ENCODE measurements at regions not wholly inside any gene's neighbourhood (a gene's known extent, or its start where the extent isn't known, plus 50 kb on each side); places are given as distances from the start of the nearest gene placed in this dataset.

GRCh38 chr1:104804147-104804546, 1054.4 kb downstream of the AMY1C start:
- WGBS, 2 donors: 75% methylated on average over 2 of the region's 2 CpGs
- Histone ChIP-seq H3K27ac (no peak overlapping the region), H3K4me1 (no peaks in the 10 kb centered on the region), H3K4me3 (no peak overlapping the region), H3K27me3 (no peaks in the 10 kb centered on the region), H3K9me3 (no peaks in the 10 kb centered on the region), H3K36me3 (ENCODE audit: low read depth, missing control alignments) (no peaks in the 10 kb centered on the region)
- intact Hi-C loops (cut with DNase I; ENCODE audit: low total_unique reads): no loop called here
- no peak for TF ChIP-seq POLR2A (IDR thresholded peaks at IDR 0.05)
- TF ChIP-seq, protein P1, sequence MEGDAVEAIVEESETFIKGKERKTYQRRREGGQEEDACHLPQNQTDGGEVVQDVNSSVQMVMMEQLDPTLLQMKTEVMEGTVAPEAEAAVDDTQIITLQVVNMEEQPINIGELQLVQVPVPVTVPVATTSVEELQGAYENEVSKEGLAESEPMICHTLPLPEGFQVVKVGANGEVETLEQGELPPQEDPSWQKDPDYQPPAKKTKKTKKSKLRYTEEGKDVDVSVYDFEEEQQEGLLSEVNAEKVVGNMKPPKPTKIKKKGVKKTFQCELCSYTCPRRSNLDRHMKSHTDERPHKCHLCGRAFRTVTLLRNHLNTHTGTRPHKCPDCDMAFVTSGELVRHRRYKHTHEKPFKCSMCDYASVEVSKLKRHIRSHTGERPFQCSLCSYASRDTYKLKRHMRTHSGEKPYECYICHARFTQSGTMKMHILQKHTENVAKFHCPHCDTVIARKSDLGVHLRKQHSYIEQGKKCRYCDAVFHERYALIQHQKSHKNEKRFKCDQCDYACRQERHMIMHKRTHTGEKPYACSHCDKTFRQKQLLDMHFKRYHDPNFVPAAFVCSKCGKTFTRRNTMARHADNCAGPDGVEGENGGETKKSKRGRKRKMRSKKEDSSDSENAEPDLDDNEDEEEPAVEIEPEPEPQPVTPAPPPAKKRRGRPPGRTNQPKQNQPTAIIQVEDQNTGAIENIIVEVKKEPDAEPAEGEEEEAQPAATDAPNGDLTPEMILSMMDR (IDR thresholded peaks at IDR 0.05): no peak
- DNase-seq: no peak

DNA sequence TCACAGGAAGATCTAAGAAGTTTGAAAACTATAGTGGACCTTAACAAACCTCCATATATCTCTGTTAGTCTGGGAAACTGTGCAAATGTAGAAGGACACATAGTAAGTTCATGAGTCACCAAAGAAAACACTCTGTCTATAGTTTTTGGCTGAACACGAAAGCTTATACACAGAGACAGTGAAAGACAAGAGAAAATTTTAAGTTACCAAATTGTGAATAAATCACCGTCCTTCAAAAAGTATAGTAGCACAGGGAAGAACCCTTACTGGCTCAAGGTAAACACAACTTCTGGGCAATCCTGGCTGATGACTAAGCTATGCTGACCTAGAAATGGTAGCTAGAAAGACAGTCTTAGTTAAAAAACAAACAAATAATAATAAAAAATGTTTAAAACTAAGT, 1057.9 kb downstream of the AMY1C start:
- WGBS, 2 donors: 64 to 82% methylated on average over 2 of the region's 2 CpGs

DNA sequence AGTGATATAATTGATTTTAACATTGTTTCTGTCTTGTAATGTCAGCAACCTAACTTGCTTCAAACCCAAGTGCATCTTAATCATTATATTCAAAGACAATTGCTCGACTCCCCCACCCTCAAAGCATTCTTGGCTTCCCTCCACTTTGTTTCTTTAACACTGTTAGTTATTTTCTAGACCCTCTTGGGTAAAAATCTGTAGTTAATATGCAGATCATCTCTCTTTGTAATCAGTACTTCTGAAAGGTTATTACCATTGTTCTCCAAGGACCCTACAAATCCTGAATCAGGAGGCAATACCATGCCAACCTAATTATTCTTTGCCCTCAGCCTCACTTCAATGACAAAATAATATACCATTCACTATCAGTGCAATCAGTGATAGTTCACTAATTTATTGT, 1075.7 kb downstream of the AMY1C start:
- Histone ChIP-seq H3K9me3 (no peaks in the 10 kb centered on the region), H3K4me1 (no peaks in the 10 kb centered on the region), H3K27ac (no peak overlapping the region), H3K27me3 (no peaks in the 10 kb centered on the region), H3K4me3 (no peak overlapping the region), H3K36me3 (ENCODE audit: low read depth, missing control alignments) (no peaks in the 10 kb centered on the region)
- intact Hi-C loops (cut with DNase I; ENCODE audit: low total_unique reads): no loop called here
- DNase-seq: no peak
- WGBS, 2 donors: 29 to 58% methylated on average over 1 of the region's 1 CpG
- TF ChIP-seq, protein P1 (IDR thresholded peaks at IDR 0.05): no peak
- TF ChIP-seq POLR2A (IDR thresholded peaks at IDR 0.05): no peak

More for the DNA sequence above, 1057.9 kb downstream of the AMY1C start:
- H3K9me3 ChIP-seq: no peaks in the 10 kb centered on the region
- TF ChIP-seq, protein P1 (IDR thresholded peaks at IDR 0.05): no peak
- TF ChIP-seq POLR2A (IDR thresholded peaks at IDR 0.05): no peak
- no peaks in the 10 kb centered on the region for H3K27me3 ChIP-seq
- intact Hi-C loops (cut with DNase I; ENCODE audit: low total_unique reads): no loop called here
- H3K36me3 ChIP-seq (ENCODE audit: low read depth, missing control alignments): no peaks in the 10 kb centered on the region
- no peak for DNase-seq
- H3K4me3 ChIP-seq: no peak overlapping the region
- no peak overlapping the region for H3K27ac ChIP-seq
- H3K4me1 ChIP-seq: no peaks in the 10 kb centered on the region

DNA sequence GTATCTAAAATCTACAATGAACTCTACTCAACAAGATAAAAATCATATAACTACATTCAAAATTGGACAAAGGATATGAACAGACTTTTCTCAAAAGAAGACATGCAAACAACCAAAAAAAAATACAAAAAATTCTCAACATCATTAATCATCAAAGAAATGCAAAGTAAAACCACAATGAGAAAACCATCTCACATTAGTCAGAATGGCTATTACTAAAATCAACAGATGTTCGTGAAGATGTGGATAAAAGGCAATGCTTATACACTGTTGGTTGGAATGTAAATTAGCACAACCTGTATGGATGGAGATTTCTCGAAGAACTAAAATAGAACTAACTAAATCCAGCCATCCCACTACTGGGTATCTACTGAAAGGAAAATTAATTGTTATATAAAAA, 1080.8 kb downstream of the AMY1C start:
- 93 to 98% methylated on average over 2 of the region's 2 CpGs for WGBS, 2 donors
- no peak overlapping the region for H3K27ac ChIP-seq
- TF ChIP-seq, protein P1 (IDR thresholded peaks at IDR 0.05): no peak
- TF ChIP-seq POLR2A (IDR thresholded peaks at IDR 0.05): no peak

DNA sequence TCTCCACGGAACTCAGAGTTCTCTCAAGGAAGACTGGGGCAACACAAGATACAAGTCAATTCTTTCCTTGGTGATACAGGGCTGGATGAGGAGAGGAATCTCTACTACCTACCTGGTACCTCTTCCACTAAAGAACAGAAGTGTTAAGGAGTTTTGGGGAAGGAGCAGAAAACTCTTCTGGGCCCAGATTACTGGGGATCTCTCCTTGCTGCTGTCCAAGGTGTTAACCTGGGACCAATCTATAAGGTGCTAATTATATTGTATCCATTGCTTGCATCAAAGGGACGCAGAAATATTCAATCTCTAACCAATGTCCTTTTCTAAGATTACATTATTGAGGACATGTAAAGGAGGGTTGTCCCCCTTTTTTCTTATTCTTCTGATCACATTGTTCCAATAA, 1102.5 kb downstream of the AMY1C start:
- intact Hi-C loops (cut with DNase I; ENCODE audit: low total_unique reads): no loop called here
- no peaks in the 10 kb centered on the region for H3K4me1 ChIP-seq
- H3K36me3 ChIP-seq (ENCODE audit: low read depth, missing control alignments): no peaks in the 10 kb centered on the region
- no peak for DNase-seq
- WGBS, 2 donors: 84 to 85% methylated on average over 2 of the region's 2 CpGs
- H3K27me3 ChIP-seq: no peaks in the 10 kb centered on the region
- no peaks in the 10 kb centered on the region for H3K9me3 ChIP-seq
- TF ChIP-seq POLR2A (IDR thresholded peaks at IDR 0.05): no peak
- TF ChIP-seq, protein P1 (IDR thresholded peaks at IDR 0.05): no peak
- H3K27ac ChIP-seq: no peak overlapping the region
- H3K4me3 ChIP-seq: no peak overlapping the region

More for the DNA sequence above, 1080.8 kb downstream of the AMY1C start:
- Histone ChIP-seq H3K27me3 (no peaks in the 10 kb centered on the region), H3K36me3 (ENCODE audit: low read depth, missing control alignments) (no peaks in the 10 kb centered on the region), H3K9me3 (no peaks in the 10 kb centered on the region), H3K4me3 (no peak overlapping the region), H3K4me1 (no peaks in the 10 kb centered on the region)
- intact Hi-C loops (cut with DNase I; ENCODE audit: low total_unique reads): no loop called here
- DNase-seq: no peak

Data from testis (tissue), 2 donors.